Body of pancreas (tissue), 4 donors: ENCODE measurements at regions not wholly inside any gene's neighbourhood (a gene's known extent, or its start where the extent isn't known, plus 50 kb on each side); places are given as distances from the start of the nearest gene placed in this dataset.

ENCODE experiments used
- CTCF ChIP-seq, 7 experiments: fragments of 450-650 bp in 4 of 7; fragments of 200-600 bp in 3 of 7; sonication (generic) in 3 of 7; IDR thresholded peaks; one replicate each; pipeline ENCODE4 v1.5.1; 2016 to 2019; ENCODE audit warnings: antibody characterized with exemption in 7 of 7
- POLR2A ChIP-seq, 3 donors: fragments of 450-650 bp; IDR thresholded peaks; one replicate each; pipeline ENCODE4 v1.6.1; 2016; ENCODE audit warnings: antibody characterized with exemption in 3 of 3, mild to moderate bottlenecking in 2 of 3

- TF ChIP-seq CTCF (IDR thresholded peaks at IDR 0.05) (no peak), POLR2A (IDR thresholded peaks at IDR 0.05) (no peak)
These were observed 244.6 kb upstream of the ANO3 start for GRCh38 chr11:26087120-26087935.
